Astrocyte of the spinal cord (primary cell): ENCODE measurements at regions not wholly inside any gene's neighbourhood (a gene's known extent, or its start where the extent isn't known, plus 50 kb on each side); places are given as distances from the start of the nearest gene placed in this dataset.

ENCODE experiments used
- DNase-seq: peaks from one replicate; pipeline ENCODE4 v3.0.0; 2011; ENCODE audit warnings: low read depth, low spot score
- H3K4me3 ChIP-seq: 2 replicates; pipeline ENCODE4 v1.5.1; 2011; ENCODE audit warnings: low read depth, mild to moderate bottlenecking, low read length, moderate library complexity
- in situ Hi-C: cut with HindIII; loops from 2 replicates; pipeline ENCODE4 v1.10.0; 2017; ENCODE audit warnings: low sequenced_read_pairs
- TF ChIP-seq, protein P1 (sequence below): IDR thresholded peaks from 2 replicates; pipeline ENCODE4 v1.5.1; 2012; ENCODE audit warnings: low read depth, mild to moderate bottlenecking, low read length, inconsistent platforms

GRCh38 chr17:70865993-70866804, 696.9 kb downstream of the KCNJ2 start:
- TF ChIP-seq, protein P1, sequence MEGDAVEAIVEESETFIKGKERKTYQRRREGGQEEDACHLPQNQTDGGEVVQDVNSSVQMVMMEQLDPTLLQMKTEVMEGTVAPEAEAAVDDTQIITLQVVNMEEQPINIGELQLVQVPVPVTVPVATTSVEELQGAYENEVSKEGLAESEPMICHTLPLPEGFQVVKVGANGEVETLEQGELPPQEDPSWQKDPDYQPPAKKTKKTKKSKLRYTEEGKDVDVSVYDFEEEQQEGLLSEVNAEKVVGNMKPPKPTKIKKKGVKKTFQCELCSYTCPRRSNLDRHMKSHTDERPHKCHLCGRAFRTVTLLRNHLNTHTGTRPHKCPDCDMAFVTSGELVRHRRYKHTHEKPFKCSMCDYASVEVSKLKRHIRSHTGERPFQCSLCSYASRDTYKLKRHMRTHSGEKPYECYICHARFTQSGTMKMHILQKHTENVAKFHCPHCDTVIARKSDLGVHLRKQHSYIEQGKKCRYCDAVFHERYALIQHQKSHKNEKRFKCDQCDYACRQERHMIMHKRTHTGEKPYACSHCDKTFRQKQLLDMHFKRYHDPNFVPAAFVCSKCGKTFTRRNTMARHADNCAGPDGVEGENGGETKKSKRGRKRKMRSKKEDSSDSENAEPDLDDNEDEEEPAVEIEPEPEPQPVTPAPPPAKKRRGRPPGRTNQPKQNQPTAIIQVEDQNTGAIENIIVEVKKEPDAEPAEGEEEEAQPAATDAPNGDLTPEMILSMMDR = no peak

DNA sequence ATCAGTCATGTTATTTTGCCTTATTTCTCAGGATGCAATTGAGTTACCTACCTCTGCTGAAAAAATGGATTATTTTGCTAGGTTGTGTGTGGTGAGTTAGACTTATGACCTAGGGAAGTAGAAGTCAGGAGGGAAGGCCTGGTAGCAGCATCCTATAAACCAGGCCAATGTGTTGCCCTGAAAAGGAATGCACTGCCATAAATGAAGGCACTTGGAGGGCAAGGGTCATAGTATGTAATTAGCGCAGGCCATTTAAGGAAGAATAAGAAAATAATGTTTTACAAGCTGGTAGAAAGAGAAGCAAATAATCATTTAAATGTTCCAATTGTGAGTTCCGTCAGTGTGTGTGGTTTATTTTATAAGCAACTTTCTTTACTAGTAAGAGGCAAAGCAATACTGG, 698.8 kb downstream of the KCNJ2 start:
- no peak overlapping the region for H3K4me3 ChIP-seq
- in situ Hi-C loops = no loop called here
- no peak for DNase-seq
- TF ChIP-seq, protein P1 = no peak

More at GRCh38 chr17:70865993-70866804, 696.9 kb downstream of the KCNJ2 start:
- no peak for DNase-seq
- in situ Hi-C loops = no loop called here
- no peak overlapping the region for H3K4me3 ChIP-seq

DNA sequence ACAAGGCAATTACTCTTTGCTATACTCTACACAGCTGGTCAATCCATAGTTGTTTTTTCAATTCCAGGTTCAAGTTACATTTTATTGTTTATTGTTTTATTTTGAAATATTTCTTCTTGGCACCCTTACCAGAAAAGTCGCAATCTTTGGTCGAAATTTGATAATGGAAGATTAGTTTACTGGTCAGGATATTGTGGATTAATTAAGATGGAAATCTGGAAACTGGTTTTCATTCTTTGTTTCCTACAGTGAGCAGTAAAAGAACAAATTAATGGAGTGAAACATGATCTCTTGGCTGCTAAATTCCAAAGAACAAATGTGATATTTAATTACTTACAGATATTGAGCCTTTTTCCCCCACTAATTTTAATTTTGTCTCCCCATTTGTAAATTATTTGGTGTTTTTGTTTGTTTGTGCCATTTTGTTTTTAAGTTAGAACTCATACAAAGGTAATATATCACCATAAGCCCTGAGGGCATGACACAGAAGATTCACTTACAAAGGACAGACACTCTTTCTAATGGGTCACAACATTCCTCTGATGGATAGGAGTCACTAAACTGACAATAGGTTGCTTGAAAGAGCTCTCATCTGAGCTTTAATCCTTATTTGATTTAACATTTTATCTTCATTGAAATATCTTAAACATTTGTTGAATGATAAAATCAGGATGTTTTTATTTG, 700.2 kb downstream of the KCNJ2 start:
- TF ChIP-seq, protein P1 = no peak
- H3K4me3 ChIP-seq = no peak overlapping the region
- in situ Hi-C loops = no loop called here
- no peak for DNase-seq

- TF ChIP-seq, protein P1 = no peak
- in situ Hi-C loops = no loop called here
- no peak overlapping the region for H3K4me3 ChIP-seq
- DNase-seq = no peak
Measured at GRCh38 chr17:70871180-70871818, 702.0 kb downstream of the KCNJ2 start.

DNA sequence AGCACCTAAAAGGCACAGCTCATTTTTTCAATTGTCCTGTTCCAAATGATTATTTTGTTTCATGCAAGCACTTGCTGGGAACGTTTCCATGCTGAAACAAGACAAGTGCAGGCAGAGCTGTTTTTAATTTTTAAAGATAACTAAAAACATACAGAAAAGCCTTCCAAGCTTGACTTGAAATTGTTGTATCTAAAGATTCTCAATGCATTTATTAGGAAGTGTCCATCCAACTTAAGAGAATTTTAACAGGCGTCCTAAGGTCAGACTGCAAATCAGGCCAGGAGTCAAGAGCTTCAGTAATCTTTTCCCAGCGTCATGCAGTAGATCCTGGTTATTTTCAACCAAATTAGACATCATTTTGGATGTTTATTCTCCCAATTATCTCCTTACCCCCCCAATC, 702.8 kb downstream of the KCNJ2 start:
- TF ChIP-seq, protein P1 = no peak
- no peak for DNase-seq
- H3K4me3 ChIP-seq = no peak overlapping the region
- in situ Hi-C loops = no loop called here

DNA sequence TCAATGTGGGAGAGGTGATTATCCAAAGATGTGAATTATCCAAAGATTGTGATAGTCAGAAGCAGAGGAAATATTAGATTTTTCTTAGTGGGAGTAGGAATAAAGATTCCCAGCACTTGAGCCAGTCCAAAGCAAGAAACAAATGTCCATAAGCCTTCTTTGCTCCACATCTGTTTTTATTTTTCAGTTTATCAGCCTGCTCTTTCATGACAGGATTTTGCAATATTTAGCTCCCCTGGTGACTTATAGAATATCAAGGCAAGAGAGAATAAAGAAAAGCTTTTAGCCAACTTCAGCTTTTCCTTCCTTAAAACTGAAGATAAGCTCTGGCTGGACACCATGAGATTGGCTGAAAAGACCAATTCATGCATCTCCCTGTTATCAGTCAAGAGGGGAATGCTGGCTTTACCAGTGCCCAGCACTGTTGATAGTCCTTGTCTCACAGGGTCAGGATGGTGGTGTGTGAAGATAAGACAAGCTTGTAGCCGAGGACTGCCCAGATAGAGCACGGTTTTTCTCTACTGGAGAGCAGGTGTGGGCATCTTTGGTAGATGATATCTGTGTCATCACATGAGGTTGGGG, 706.5 kb downstream of the KCNJ2 start:
- H3K4me3 ChIP-seq = no peak overlapping the region
- TF ChIP-seq, protein P1 = no peak
- DNase-seq = no peak
- in situ Hi-C loops = no loop called here
